Thoracic aorta (tissue), 2 donors: ENCODE measurements at regions not wholly inside any gene's neighbourhood (a gene's known extent, or its start where the extent isn't known, plus 50 kb on each side); places are given as distances from the start of the nearest gene placed in this dataset.
A peak's percentile ranks its signal among the peaks of the same experiment; 100 is the strongest.

Source experiments
- ATAC-seq: fragments of 150-250 bp; one replicate; pipeline ENCODE4 v1.8.0; 2017; ENCODE audit warnings: low read depth; ENCODE audit not compliant: insufficient number of reproducible peaks, low FRiP score
- DNase-seq: peaks from one replicate; pipeline ENCODE4 v3.0.0-alpha.2; 2020; ENCODE audit warnings: low spot score
- H3K27ac ChIP-seq, 2 donors: fragments of 200-600 bp; sonication (generic); 1 replicate in 1 of 2; 2 replicates in 1 of 2; pipeline ENCODE4 v1.5.1; 2016; ENCODE audit warnings: mild to moderate bottlenecking in 2 of 2, moderate library complexity in 2 of 2
- H3K27me3 ChIP-seq: fragments of 200-600 bp; sonication (generic); replicated peaks from 2 replicates; pipeline ENCODE4 v1.6.0; 2016; ENCODE audit warnings: mild to moderate bottlenecking; ENCODE audit not compliant: insufficient read depth
- H3K36me3 ChIP-seq: fragments of 200-600 bp; sonication (generic); one replicate; pipeline ENCODE4 v1.5.1; 2016
- H3K4me1 ChIP-seq, 2 donors: fragments of 200-600 bp; sonication (generic); 1 replicate in 1 of 2; 2 replicates in 1 of 2; pipeline versions ENCODE4 v1.5.1 to v1.6.0; 2016; ENCODE audit warnings: low read depth in 2 of 2, mild to moderate bottlenecking in 1 of 2; ENCODE audit not compliant: control insufficient read depth in 1 of 2
- H3K4me3 ChIP-seq: fragments of 200-600 bp; sonication (generic); 2 replicates; pipeline ENCODE4 v1.5.1; 2016; ENCODE audit warnings: mild to moderate bottlenecking
- H3K9me3 ChIP-seq: fragments of 200-600 bp; sonication (generic); 2 replicates; pipeline ENCODE4 v1.5.1; 2016
- CTCF ChIP-seq: fragments of 200-600 bp; sonication (generic); IDR thresholded peaks from one replicate; pipeline ENCODE4 v1.5.1; 2019; ENCODE audit warnings: antibody characterized with exemption

GRCh38 chr6:26222571-26222970, 135.3 kb downstream of the HFE start:
- peak overlapping the region; percentile 66 to 91 for H3K27ac ChIP-seq

GRCh38 chr6:26223228-26223627, 136.0 kb downstream of the HFE start:
- no peaks in the 10 kb centered on the region for H3K27me3 ChIP-seq
- H3K36me3 ChIP-seq: no peaks in the 10 kb centered on the region
- H3K27ac ChIP-seq: peak overlapping the region; percentile 66 to 91
- ATAC-seq (no peak), DNase-seq (no peak)
- peaks cover under 1 to 1% of the 10 kb centered on the region in 2 donors for H3K4me1 ChIP-seq
- TF ChIP-seq CTCF: no peak
- H3K9me3 ChIP-seq: no peaks in the 10 kb centered on the region
- H3K4me3 ChIP-seq: peak overlapping the region; percentile 71

More at GRCh38 chr6:26222571-26222970, 135.3 kb downstream of the HFE start:
- Histone ChIP-seq H3K27me3 (no peaks in the 10 kb centered on the region), H3K36me3 (no peaks in the 10 kb centered on the region), H3K4me3 (no peak overlapping the region), H3K9me3 (no peaks in the 10 kb centered on the region), H3K4me1 (peaks cover 6 to 8% of the 10 kb centered on the region in 2 donors)
- DNase-seq (no peak), ATAC-seq (no peak)
- no peak for TF ChIP-seq CTCF

GRCh38 chr6:26223650-26224546, 136.7 kb downstream of the HFE start:
- DNase-seq (no peak), ATAC-seq (peak; percentile 79)
- Histone ChIP-seq H3K27ac (peak overlapping the region; percentile 91), H3K4me3 (peak overlapping the region; percentile 71), H3K4me1 (no peaks in the 10 kb centered on the region), H3K9me3 (no peaks in the 10 kb centered on the region), H3K27me3 (no peaks in the 10 kb centered on the region), H3K36me3 (no peaks in the 10 kb centered on the region)
- TF ChIP-seq CTCF: no peak

GRCh38 chr6:26224547-26224912, 137.3 kb downstream of the HFE start:
- ATAC-seq: no peak
- H3K27ac ChIP-seq: peak overlapping the region; percentile 91
- no peaks in the 10 kb centered on the region for H3K36me3 ChIP-seq
- no peaks in the 10 kb centered on the region for H3K9me3 ChIP-seq
- DNase-seq: no peak
- no peaks in the 10 kb centered on the region for H3K4me1 ChIP-seq
- H3K27me3 ChIP-seq: no peaks in the 10 kb centered on the region
- H3K4me3 ChIP-seq: peak overlapping the region; percentile 71
- no peak for TF ChIP-seq CTCF

GRCh38 chr6:26224940-26225847, 138.0 kb downstream of the HFE start:
- Histone ChIP-seq H3K36me3 (no peaks in the 10 kb centered on the region), H3K9me3 (no peaks in the 10 kb centered on the region), H3K27ac (peak overlapping the region; percentile 91), H3K27me3 (no peaks in the 10 kb centered on the region), H3K4me1 (no peaks in the 10 kb centered on the region), H3K4me3 (peak overlapping the region; percentile 71)
- ATAC-seq (peak; percentile 30), DNase-seq (no peak)
- no peak for TF ChIP-seq CTCF
